IPS-18a (cell line): ENCODE measurements at regions not wholly inside any gene's neighbourhood (a gene's known extent, or its start where the extent isn't known, plus 50 kb on each side); places are given as distances from the start of the nearest gene placed in this dataset.

Experiments used
- H3K27ac ChIP-seq: one replicate; pipeline ENCODE4 v1.5.1; 2013; ENCODE audit warnings: low read length
- H3K27me3 ChIP-seq: one replicate; pipeline ENCODE4 v1.6.1; 2013; ENCODE audit warnings: mild to moderate bottlenecking, low read length; ENCODE audit not compliant: control insufficient read depth, insufficient read depth
- H3K36me3 ChIP-seq: one replicate; pipeline ENCODE4 v1.6.1; 2013; ENCODE audit warnings: low read depth, low read length; ENCODE audit not compliant: control insufficient read depth
- H3K4me1 ChIP-seq: one replicate; pipeline ENCODE4 v1.6.1; 2013; ENCODE audit warnings: low read depth, low read length; ENCODE audit not compliant: control insufficient read depth
- H3K4me3 ChIP-seq: one replicate; pipeline ENCODE4 v1.5.1; 2013; ENCODE audit warnings: low read length
- H3K9ac ChIP-seq: one replicate; pipeline ENCODE4 v1.6.1; 2013; ENCODE audit warnings: mild to moderate bottlenecking, low read length, moderate library complexity
- H3K9me3 ChIP-seq: one replicate; pipeline ENCODE4 v1.6.1; 2013; ENCODE audit warnings: low read depth, low read length; ENCODE audit not compliant: control insufficient read depth

- no peak overlapping the region for H3K27ac ChIP-seq
- H3K9ac ChIP-seq: no peak overlapping the region
- H3K4me1 ChIP-seq: no peaks in the 10 kb centered on the region
- H3K9me3 ChIP-seq: peaks cover 13% of the 10 kb centered on the region
- no peaks in the 10 kb centered on the region for H3K36me3 ChIP-seq
- no peaks in the 10 kb centered on the region for H3K27me3 ChIP-seq
- no peak overlapping the region for H3K4me3 ChIP-seq
These were observed 405.8 kb upstream of the SALL3 start for GRCh38 chr18:78573773-78574172.

GRCh38 chr18:78576967-78577366 lies 402.7 kb upstream of the SALL3 start:
- no peaks in the 10 kb centered on the region for H3K4me1 ChIP-seq
- H3K27ac ChIP-seq: no peak overlapping the region
- no peak overlapping the region for H3K4me3 ChIP-seq

GRCh38 chr18:78579449-78579848 lies 400.2 kb upstream of the SALL3 start:
- H3K27ac ChIP-seq: no peak overlapping the region
- peaks cover 4% of the 10 kb centered on the region for H3K9me3 ChIP-seq
- H3K4me3 ChIP-seq: no peak overlapping the region

More at GRCh38 chr18:78576967-78577366, 402.7 kb upstream of the SALL3 start:
- no peaks in the 10 kb centered on the region for H3K27me3 ChIP-seq
- H3K9ac ChIP-seq: no peak overlapping the region
- H3K9me3 ChIP-seq: peaks cover 10% of the 10 kb centered on the region
- H3K36me3 ChIP-seq: no peaks in the 10 kb centered on the region

GRCh38 chr18:78579854-78580577 lies 399.6 kb upstream of the SALL3 start:
- no peak overlapping the region for H3K4me3 ChIP-seq
- H3K36me3 ChIP-seq: no peaks in the 10 kb centered on the region
- no peaks in the 10 kb centered on the region for H3K9me3 ChIP-seq
- H3K4me1 ChIP-seq: no peaks in the 10 kb centered on the region
- H3K27ac ChIP-seq: no peak overlapping the region
- no peak overlapping the region for H3K9ac ChIP-seq
- no peaks in the 10 kb centered on the region for H3K27me3 ChIP-seq

More at GRCh38 chr18:78579449-78579848, 400.2 kb upstream of the SALL3 start:
- Histone ChIP-seq H3K36me3 (no peaks in the 10 kb centered on the region), H3K27me3 (no peaks in the 10 kb centered on the region), H3K9ac (no peak overlapping the region), H3K4me1 (no peaks in the 10 kb centered on the region)

GRCh38 chr18:78580835-78581339 lies 398.7 kb upstream of the SALL3 start:
- H3K9ac ChIP-seq: no peak overlapping the region
- no peaks in the 10 kb centered on the region for H3K36me3 ChIP-seq
- no peaks in the 10 kb centered on the region for H3K9me3 ChIP-seq
- no peaks in the 10 kb centered on the region for H3K27me3 ChIP-seq
- no peak overlapping the region for H3K27ac ChIP-seq
- no peaks in the 10 kb centered on the region for H3K4me1 ChIP-seq
- H3K4me3 ChIP-seq: no peak overlapping the region

GRCh38 chr18:78582181-78582709 lies 397.4 kb upstream of the SALL3 start:
- Histone ChIP-seq H3K4me1 (no peaks in the 10 kb centered on the region), H3K9me3 (no peaks in the 10 kb centered on the region), H3K27ac (no peak overlapping the region), H3K36me3 (no peaks in the 10 kb centered on the region), H3K27me3 (no peaks in the 10 kb centered on the region), H3K9ac (no peak overlapping the region), H3K4me3 (no peak overlapping the region)

GRCh38 chr18:78582898-78583738 lies 396.5 kb upstream of the SALL3 start:
- Histone ChIP-seq H3K9ac (no peak overlapping the region), H3K27me3 (no peaks in the 10 kb centered on the region), H3K36me3 (no peaks in the 10 kb centered on the region), H3K27ac (no peak overlapping the region), H3K4me1 (peaks cover 1% of the 10 kb centered on the region), H3K4me3 (no peak overlapping the region), H3K9me3 (no peaks in the 10 kb centered on the region)

- no peaks in the 10 kb centered on the region for H3K9me3 ChIP-seq
- no peak overlapping the region for H3K4me3 ChIP-seq
- no peak overlapping the region for H3K27ac ChIP-seq
- no peaks in the 10 kb centered on the region for H3K27me3 ChIP-seq
- H3K9ac ChIP-seq: no peak overlapping the region
- peaks cover 9% of the 10 kb centered on the region for H3K4me1 ChIP-seq
- no peaks in the 10 kb centered on the region for H3K36me3 ChIP-seq
These were observed 395.7 kb upstream of the SALL3 start for GRCh38 chr18:78583739-78584458.

- Histone ChIP-seq H3K4me1 (peaks cover 16% of the 10 kb centered on the region), H3K9ac (no peak overlapping the region)
These were observed 395.1 kb upstream of the SALL3 start for GRCh38 chr18:78584459-78585022.

GRCh38 chr18:78586586-78586985 lies 393.0 kb upstream of the SALL3 start:
- Histone ChIP-seq H3K27ac (no peak overlapping the region), H3K9ac (no peak overlapping the region), H3K9me3 (no peaks in the 10 kb centered on the region), H3K36me3 (no peaks in the 10 kb centered on the region), H3K27me3 (no peaks in the 10 kb centered on the region), H3K4me3 (no peak overlapping the region), H3K4me1 (peaks cover 20% of the 10 kb centered on the region)

More at GRCh38 chr18:78584459-78585022, 395.1 kb upstream of the SALL3 start:
- Histone ChIP-seq H3K27me3 (no peaks in the 10 kb centered on the region), H3K27ac (no peak overlapping the region), H3K4me3 (no peak overlapping the region), H3K9me3 (no peaks in the 10 kb centered on the region), H3K36me3 (no peaks in the 10 kb centered on the region)

- Histone ChIP-seq H3K4me3 (no peak overlapping the region), H3K4me1 (peaks cover 20% of the 10 kb centered on the region), H3K27me3 (no peaks in the 10 kb centered on the region), H3K9ac (no peak overlapping the region), H3K9me3 (no peaks in the 10 kb centered on the region), H3K27ac (no peak overlapping the region), H3K36me3 (no peaks in the 10 kb centered on the region)
These were observed 392.5 kb upstream of the SALL3 start for GRCh38 chr18:78587096-78587495.
